ENCODE measurements at regions not wholly inside any gene's neighbourhood (a gene's known extent, or its start where the extent isn't known, plus 50 kb on each side); places are given as distances from the start of the nearest gene placed in this dataset.

DNA sequence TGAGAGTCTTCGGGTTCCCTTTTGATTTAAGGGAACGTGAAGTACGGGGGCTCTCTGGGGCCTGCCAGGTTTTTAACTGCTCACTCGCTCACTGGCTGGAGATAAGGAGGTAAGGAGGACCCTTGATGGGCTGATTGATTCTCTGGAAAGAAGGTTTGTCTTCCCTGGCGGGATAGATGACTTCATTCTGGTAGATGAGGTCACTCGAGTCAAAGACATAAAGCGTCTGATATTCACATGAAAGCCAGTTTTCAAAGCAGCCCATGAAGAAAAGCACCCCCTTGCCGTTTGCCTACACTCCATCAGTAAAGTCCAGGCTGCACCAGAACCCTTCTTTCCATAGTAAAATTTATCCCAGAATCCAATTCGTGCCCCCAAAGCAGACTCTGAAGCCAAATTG lies 233.7 kb upstream of the IRX5 start:
- Histone ChIP-seq H3K27me3 (ENCODE audit: control insufficient read depth, insufficient read depth, low read length) (no peaks in the 10 kb centered on the region), H3K4me1 (ENCODE audit: control insufficient read depth in 2 of 3, insufficient read depth in 2 of 3, low read depth in 1 of 3, low read length in 3 of 3) (no peaks in the 10 kb centered on the region), H3K9ac (ENCODE audit: low read length in 3 of 3) (no peak overlapping the region), H3K9me3 (ENCODE audit: control insufficient read depth in 2 of 3, insufficient read depth in 1 of 3, low read length in 3 of 3) (peaks cover 0 to 2% (median 0%) of the 10 kb centered on the region in 3 donors), H3K36me3 (ENCODE audit: control insufficient read depth in 2 of 3, insufficient read depth in 3 of 3, low read length in 3 of 3) (no peaks in the 10 kb centered on the region), H3K4me3 (ENCODE audit: low read length in 3 of 3) (no peak overlapping the region), H3K27ac (ENCODE audit: low read depth in 2 of 2, low read length in 2 of 2) (no peak overlapping the region)
- intact Hi-C loops (cut with DNase I) = no loop called here
- TF ChIP-seq, protein P1, sequence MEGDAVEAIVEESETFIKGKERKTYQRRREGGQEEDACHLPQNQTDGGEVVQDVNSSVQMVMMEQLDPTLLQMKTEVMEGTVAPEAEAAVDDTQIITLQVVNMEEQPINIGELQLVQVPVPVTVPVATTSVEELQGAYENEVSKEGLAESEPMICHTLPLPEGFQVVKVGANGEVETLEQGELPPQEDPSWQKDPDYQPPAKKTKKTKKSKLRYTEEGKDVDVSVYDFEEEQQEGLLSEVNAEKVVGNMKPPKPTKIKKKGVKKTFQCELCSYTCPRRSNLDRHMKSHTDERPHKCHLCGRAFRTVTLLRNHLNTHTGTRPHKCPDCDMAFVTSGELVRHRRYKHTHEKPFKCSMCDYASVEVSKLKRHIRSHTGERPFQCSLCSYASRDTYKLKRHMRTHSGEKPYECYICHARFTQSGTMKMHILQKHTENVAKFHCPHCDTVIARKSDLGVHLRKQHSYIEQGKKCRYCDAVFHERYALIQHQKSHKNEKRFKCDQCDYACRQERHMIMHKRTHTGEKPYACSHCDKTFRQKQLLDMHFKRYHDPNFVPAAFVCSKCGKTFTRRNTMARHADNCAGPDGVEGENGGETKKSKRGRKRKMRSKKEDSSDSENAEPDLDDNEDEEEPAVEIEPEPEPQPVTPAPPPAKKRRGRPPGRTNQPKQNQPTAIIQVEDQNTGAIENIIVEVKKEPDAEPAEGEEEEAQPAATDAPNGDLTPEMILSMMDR (IDR thresholded peaks at IDR 0.05; ENCODE audit: borderline replicate concordance, extremely low read depth, insufficient read depth) = no peak
- FAIRE-seq = no peak
- DNase-seq = no peak

DNA sequence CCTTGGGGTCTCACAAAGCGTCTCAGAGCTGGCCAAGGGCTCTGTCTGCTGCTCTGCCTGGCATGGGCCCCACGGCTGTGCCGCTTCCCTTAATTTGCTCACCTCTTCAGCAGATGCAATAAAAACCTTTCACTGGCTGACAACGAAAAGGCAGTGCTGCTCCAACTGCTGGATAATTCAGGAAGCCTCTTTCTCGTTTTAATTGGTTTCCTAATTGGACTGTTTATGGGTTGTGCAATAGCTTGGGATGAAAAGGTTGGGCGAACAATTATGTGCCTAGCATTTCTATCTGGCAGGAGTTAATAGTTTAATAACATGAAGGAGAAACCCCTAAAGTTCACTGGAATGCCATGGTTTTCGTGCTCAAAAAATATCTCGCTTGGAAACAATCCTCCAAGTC lies 234.1 kb upstream of the IRX5 start:
- H3K4me1 ChIP-seq (ENCODE audit: control insufficient read depth in 2 of 3, insufficient read depth in 2 of 3, low read depth in 1 of 3, low read length in 3 of 3) = no peaks in the 10 kb centered on the region
- TF ChIP-seq, protein P1 (IDR thresholded peaks at IDR 0.05; ENCODE audit: borderline replicate concordance, extremely low read depth, insufficient read depth) = no peak
- H3K27ac ChIP-seq (ENCODE audit: low read depth in 2 of 2, low read length in 2 of 2) = no peak overlapping the region
- peaks cover 0 to 2% (median 0%) of the 10 kb centered on the region in 3 donors for H3K9me3 ChIP-seq (ENCODE audit: control insufficient read depth in 2 of 3, insufficient read depth in 1 of 3, low read length in 3 of 3)
- H3K27me3 ChIP-seq (ENCODE audit: control insufficient read depth, insufficient read depth, low read length) = no peaks in the 10 kb centered on the region
- DNase-seq (no peak), FAIRE-seq (no peak)
- intact Hi-C loops (cut with DNase I) = no loop called here
- no peaks in the 10 kb centered on the region for H3K36me3 ChIP-seq (ENCODE audit: control insufficient read depth in 2 of 3, insufficient read depth in 3 of 3, low read length in 3 of 3)
- no peak overlapping the region for H3K9ac ChIP-seq (ENCODE audit: low read length in 3 of 3)
- H3K4me3 ChIP-seq (ENCODE audit: low read length in 3 of 3) = no peak overlapping the region

DNA sequence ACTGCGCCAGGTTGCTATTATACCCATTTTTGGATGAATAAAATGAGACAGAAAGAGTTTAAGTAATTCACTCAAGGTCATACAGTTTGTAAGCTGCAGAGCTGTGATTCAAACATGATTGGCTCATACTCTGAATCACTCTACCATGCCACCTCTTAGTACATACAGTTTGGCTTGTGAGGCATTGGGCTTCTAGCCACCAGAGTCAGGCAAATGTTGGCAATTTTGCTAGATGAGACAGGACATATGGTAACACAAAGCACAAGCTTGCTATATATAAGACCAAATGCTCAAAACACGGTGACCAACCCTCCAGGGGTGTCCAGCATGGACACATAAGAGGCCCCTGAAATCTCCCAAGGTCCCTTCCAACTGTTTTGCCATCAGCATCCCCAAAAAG lies 236.0 kb upstream of the IRX5 start:
- TF ChIP-seq, protein P1 (IDR thresholded peaks at IDR 0.05; ENCODE audit: borderline replicate concordance, extremely low read depth, insufficient read depth) = no peak
- H3K27me3 ChIP-seq (ENCODE audit: control insufficient read depth, insufficient read depth, low read length) = no peaks in the 10 kb centered on the region
- no peaks in the 10 kb centered on the region for H3K9me3 ChIP-seq (ENCODE audit: control insufficient read depth in 2 of 3, insufficient read depth in 1 of 3, low read length in 3 of 3)
- no peak overlapping the region for H3K27ac ChIP-seq (ENCODE audit: low read depth in 2 of 2, low read length in 2 of 2)
- no peaks in the 10 kb centered on the region for H3K4me1 ChIP-seq (ENCODE audit: control insufficient read depth in 2 of 3, insufficient read depth in 2 of 3, low read depth in 1 of 3, low read length in 3 of 3)
- no peak for DNase-seq
- H3K36me3 ChIP-seq (ENCODE audit: control insufficient read depth in 2 of 3, insufficient read depth in 3 of 3, low read length in 3 of 3) = no peaks in the 10 kb centered on the region
- no peak overlapping the region for H3K4me3 ChIP-seq (ENCODE audit: low read length in 3 of 3)
- no peak for FAIRE-seq
- intact Hi-C loops (cut with DNase I) = no loop called here
- H3K9ac ChIP-seq (ENCODE audit: low read length in 3 of 3) = no peak overlapping the region

DNA sequence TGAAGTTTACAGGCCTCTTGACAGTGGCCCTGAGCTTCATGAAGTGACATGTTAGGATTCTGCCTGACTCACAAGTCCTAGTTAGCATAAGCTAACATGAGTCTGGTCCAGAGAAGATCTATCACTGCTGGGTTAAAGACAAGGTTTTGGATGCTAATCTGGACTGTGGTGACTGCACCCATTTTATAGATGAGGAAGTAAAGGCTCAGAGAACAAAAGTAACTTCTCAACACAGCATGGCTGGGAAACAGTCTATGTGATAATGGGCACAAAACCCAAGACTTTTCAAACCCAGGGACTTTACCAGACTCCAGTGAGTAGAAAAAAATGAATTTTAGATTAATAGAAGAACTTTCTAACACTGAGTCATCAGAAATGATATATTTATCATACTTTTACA lies 236.8 kb upstream of the IRX5 start:
- TF ChIP-seq, protein P1 (IDR thresholded peaks at IDR 0.05; ENCODE audit: borderline replicate concordance, extremely low read depth, insufficient read depth) = no peak
- no peaks in the 10 kb centered on the region for H3K27me3 ChIP-seq (ENCODE audit: control insufficient read depth, insufficient read depth, low read length)
- no peak overlapping the region for H3K27ac ChIP-seq (ENCODE audit: low read depth in 2 of 2, low read length in 2 of 2)
- H3K9me3 ChIP-seq (ENCODE audit: control insufficient read depth in 2 of 3, insufficient read depth in 1 of 3, low read length in 3 of 3) = no peaks in the 10 kb centered on the region
- FAIRE-seq = no peak
- H3K4me1 ChIP-seq (ENCODE audit: control insufficient read depth in 2 of 3, insufficient read depth in 2 of 3, low read depth in 1 of 3, low read length in 3 of 3) = no peaks in the 10 kb centered on the region
- no peak overlapping the region for H3K4me3 ChIP-seq (ENCODE audit: low read length in 3 of 3)
- intact Hi-C loops (cut with DNase I) = no loop called here
- H3K36me3 ChIP-seq (ENCODE audit: control insufficient read depth in 2 of 3, insufficient read depth in 3 of 3, low read length in 3 of 3) = no peaks in the 10 kb centered on the region
- no peak for DNase-seq
- no peak overlapping the region for H3K9ac ChIP-seq (ENCODE audit: low read length in 3 of 3)
